GM12873 (cell line): ENCODE measurements at regions not wholly inside any gene's neighbourhood (a gene's known extent, or its start where the extent isn't known, plus 50 kb on each side); places are given as distances from the start of the nearest gene placed in this dataset.

ENCODE experiments used
- TF ChIP-seq, protein P1 (sequence below): IDR thresholded peaks from 2 replicates; pipeline ENCODE4 v1.5.1; 2012; ENCODE audit warnings: low read depth, mild to moderate bottlenecking, moderate library complexity, low read length, control low read depth; ENCODE audit not compliant: insufficient read depth; ENCODE audit errors: missing control alignments

DNA sequence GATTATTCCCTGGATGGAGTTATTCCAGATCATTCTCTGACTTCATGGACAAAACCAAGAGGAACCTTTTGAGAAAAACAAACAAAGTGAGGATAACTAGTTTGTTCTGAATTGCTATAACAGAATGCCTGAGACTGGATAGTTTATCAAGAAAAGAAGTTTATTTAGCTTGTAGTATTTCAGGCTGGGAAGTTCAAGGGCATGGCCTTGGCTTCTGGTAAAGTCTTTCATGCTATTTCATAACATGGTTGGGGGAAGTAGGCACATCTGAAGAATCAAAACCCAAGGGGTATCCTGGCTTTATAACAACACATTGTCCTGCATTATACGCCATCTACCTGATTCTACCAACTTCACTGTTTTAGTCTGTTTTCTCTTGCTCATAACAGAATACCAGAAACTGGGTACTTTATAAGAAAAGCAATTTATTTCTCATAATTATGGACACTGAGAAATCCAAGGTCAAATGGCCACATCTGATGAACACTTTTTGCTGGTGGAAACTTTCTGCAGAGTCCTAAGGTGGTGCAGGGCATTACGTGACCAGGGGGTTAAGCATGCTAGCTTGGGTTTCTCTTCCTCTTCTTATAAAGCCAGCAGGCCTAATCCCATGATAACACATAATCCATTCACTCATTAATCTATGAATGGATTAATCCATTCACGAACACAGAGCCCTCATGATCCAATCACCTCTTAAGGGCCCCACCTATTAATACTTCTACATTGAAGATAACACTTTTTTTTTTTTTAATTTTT is 186.1 kb upstream of the PRSS16 start:
- TF ChIP-seq, protein P1, sequence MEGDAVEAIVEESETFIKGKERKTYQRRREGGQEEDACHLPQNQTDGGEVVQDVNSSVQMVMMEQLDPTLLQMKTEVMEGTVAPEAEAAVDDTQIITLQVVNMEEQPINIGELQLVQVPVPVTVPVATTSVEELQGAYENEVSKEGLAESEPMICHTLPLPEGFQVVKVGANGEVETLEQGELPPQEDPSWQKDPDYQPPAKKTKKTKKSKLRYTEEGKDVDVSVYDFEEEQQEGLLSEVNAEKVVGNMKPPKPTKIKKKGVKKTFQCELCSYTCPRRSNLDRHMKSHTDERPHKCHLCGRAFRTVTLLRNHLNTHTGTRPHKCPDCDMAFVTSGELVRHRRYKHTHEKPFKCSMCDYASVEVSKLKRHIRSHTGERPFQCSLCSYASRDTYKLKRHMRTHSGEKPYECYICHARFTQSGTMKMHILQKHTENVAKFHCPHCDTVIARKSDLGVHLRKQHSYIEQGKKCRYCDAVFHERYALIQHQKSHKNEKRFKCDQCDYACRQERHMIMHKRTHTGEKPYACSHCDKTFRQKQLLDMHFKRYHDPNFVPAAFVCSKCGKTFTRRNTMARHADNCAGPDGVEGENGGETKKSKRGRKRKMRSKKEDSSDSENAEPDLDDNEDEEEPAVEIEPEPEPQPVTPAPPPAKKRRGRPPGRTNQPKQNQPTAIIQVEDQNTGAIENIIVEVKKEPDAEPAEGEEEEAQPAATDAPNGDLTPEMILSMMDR: no peak

DNA sequence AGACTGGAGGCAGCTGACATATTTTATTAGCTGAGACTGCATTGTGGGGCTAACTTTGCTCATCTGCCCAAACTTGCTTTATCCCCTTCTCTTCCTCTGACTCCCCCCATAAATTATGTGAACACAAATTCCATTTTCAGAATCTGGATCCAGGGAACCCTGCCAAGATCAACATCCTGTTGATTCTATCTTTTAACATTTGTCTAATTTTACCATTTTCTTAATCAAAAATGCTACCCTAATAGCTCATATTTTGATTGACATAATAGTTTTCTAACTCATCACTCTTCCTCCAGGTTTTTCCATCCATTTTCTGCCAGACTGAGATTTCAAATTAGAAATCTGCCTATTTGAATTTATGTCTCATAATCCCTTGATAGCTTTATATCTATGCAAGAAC is 184.7 kb upstream of the PRSS16 start:
- TF ChIP-seq, protein P1: no peak

DNA sequence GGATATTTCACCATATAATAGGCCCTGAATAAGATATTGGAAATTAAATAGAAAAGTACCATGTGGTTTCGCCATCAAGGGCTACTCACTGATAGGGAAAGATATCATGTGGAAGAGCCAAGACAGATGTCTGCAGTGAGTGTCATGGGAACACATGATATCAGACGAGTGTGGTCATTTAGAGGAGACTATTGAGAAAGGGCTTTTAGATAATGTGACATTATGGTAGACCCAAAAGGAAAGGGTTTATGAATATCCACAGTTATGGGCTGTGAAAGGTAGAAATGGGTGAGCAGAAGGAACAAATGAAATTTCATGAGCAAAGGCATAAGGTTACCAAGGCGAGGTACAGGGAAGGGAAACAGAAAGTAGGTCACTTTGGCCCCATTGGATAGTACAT is 182.3 kb upstream of the PRSS16 start:
- TF ChIP-seq, protein P1: no peak

DNA sequence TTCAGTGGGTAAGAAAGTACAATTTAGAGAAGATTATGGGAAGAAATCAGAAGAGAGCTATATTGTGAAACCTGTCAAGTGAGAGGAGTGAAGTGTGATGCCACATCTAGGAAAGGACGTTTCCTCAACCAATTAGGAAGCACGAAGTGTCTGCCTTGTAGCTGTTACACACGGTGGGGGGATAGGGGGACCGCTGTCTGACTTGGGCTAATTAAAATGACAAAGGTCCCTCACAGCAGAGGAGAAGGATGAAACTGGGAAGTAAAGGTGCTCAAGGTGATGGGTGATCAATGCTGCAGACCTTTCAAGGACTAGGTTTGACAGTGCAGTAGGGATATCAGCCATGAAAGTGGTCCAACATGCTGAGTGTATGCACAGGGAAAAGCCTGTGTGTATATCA is 181.1 kb upstream of the PRSS16 start:
- TF ChIP-seq, protein P1: no peak

DNA sequence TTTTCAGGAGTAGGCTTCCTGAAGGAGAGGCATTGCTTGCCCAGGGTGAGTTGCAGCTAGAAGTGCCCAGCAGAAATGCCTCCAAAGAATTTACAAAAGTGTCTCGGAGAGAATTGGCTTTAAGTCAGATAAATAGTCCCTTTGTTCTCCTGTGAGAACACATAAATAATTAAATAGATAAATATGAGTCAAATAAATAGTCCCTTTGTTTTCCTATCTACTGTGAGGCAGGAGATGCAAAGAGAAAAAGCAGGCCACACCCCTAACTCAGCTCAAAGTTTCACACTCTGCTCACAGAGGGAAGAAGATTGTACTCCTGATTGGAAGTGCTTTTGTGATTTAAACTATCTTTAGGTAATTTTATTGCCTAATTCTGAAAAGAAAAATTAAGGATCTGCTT is 180.7 kb upstream of the PRSS16 start:
- TF ChIP-seq, protein P1: no peak

DNA sequence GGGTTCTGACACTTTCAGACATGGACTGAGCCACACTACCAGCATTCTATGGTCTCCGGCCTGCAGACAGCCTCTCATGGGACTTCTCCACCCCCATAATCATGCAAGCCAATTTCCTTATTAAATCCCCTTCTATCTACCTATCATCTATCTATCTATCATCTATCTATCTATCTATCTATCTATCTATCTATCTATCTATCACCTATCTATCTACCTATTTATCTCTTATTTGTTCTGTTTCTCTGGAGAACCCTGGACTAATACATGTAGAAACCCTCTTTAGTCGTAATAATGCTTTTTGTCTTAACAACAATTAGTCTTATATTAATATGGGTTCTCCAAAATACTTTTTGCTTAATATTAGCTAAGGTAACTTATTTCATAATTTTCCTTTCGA is 174.1 kb upstream of the PRSS16 start:
- TF ChIP-seq, protein P1: no peak

DNA sequence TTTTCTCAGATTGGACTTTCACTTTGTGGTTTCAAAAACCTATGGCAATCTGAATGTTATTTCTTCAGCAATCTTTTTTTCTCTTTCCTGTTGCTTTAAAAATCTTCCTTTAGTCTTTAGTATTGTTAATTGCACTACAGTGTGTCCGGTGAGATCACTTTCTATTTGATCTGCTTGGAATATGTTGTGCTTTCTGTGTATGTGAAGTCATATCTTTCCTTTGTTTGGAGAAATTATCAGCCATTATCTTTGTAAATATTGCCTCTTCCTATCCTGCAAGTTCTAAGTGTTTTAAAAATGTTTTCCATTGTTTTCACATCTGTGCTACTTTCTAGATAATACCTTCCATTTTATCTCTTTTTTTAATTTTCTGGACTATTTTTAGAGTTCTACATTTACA is 171.4 kb upstream of the PRSS16 start:
- TF ChIP-seq, protein P1: no peak
